IPS DF 4.7 (cell line): ENCODE measurements at regions not wholly inside any gene's neighbourhood (a gene's known extent, or its start where the extent isn't known, plus 50 kb on each side); places are given as distances from the start of the nearest gene placed in this dataset.
"Not testable (repeated sequence)": the region's sequence is repeated elsewhere in the genome, so short reads cannot be mapped to it uniquely, and the experiment has no call there.

Experiments used
- DNase-seq: peaks from one replicate; pipeline ENCODE4 v3.0.0-alpha.2; 2013; ENCODE audit warnings: low spot score; ENCODE audit errors: extremely low read depth

- DNase-seq = no peak
Measured at GRCh38 chr20:51960047-51960675, 157.8 kb upstream of the SALL4 start.

- DNase-seq = no peak
Measured at GRCh38 chr20:51959066-51959542, 156.8 kb upstream of the SALL4 start.

GRCh38 chr20:51958099-51959065, 156.1 kb upstream of the SALL4 start:
- DNase-seq = no peak

GRCh38 chr20:51955756-51956155, 153.4 kb upstream of the SALL4 start:
- no peak for DNase-seq

GRCh38 chr20:51953731-51954340, 151.5 kb upstream of the SALL4 start:
- no peak for DNase-seq

GRCh38 chr20:51950926-51951325, 148.6 kb upstream of the SALL4 start:
- DNase-seq = no peak

GRCh38 chr20:51946586-51946985, 144.3 kb upstream of the SALL4 start:
- DNase-seq = no peak

- DNase-seq = no peak
Measured at GRCh38 chr20:51945881-51946280, 143.6 kb upstream of the SALL4 start.

GRCh38 chr20:51945177-51945576, 142.9 kb upstream of the SALL4 start:
- DNase-seq = no peak

- no peak for DNase-seq
Measured at GRCh38 chr20:51943761-51944160, 141.4 kb upstream of the SALL4 start.

GRCh38 chr20:51943326-51943725, 141.0 kb upstream of the SALL4 start:
- DNase-seq = not testable (repeated sequence)

- no peak for DNase-seq
Measured at GRCh38 chr20:51941503-51941902, 139.2 kb upstream of the SALL4 start.

- no peak for DNase-seq
Measured at GRCh38 chr20:51939259-51939585, 136.9 kb upstream of the SALL4 start.

GRCh38 chr20:51938559-51939258, 136.4 kb upstream of the SALL4 start:
- DNase-seq = no peak

- DNase-seq = no peak
Measured at GRCh38 chr20:51937779-51938178, 135.5 kb upstream of the SALL4 start.

GRCh38 chr20:51936377-51936776, 134.1 kb upstream of the SALL4 start:
- no peak for DNase-seq

GRCh38 chr20:51935003-51935358, 132.7 kb upstream of the SALL4 start:
- DNase-seq = no peak

GRCh38 chr20:51934301-51935002, 132.1 kb upstream of the SALL4 start:
- DNase-seq = no peak

- DNase-seq = no peak
Measured at GRCh38 chr20:51931371-51931781, 129.1 kb upstream of the SALL4 start.

GRCh38 chr20:51930775-51931174, 128.5 kb upstream of the SALL4 start:
- DNase-seq = no peak

- DNase-seq = no peak
Measured at GRCh38 chr20:51928931-51929330, 126.6 kb upstream of the SALL4 start.
